ENCODE measurements at regions not wholly inside any gene's neighbourhood (a gene's known extent, or its start where the extent isn't known, plus 50 kb on each side); places are given as distances from the start of the nearest gene placed in this dataset.

- TF ChIP-seq CTCF (IDR thresholded peaks at IDR 0.05) (no peak), EZH2 (IDR thresholded peaks at IDR 0.05) (no peak), EZH2phosphoT487 (IDR thresholded peaks at IDR 0.05) (no peak)
Observed at GRCh38 chr9:13779106-13779505, 499.6 kb upstream of the MPDZ start.
